ENCODE measurements at regions not wholly inside any gene's neighbourhood (a gene's known extent, or its start where the extent isn't known, plus 50 kb on each side); places are given as distances from the start of the nearest gene placed in this dataset.

DNA sequence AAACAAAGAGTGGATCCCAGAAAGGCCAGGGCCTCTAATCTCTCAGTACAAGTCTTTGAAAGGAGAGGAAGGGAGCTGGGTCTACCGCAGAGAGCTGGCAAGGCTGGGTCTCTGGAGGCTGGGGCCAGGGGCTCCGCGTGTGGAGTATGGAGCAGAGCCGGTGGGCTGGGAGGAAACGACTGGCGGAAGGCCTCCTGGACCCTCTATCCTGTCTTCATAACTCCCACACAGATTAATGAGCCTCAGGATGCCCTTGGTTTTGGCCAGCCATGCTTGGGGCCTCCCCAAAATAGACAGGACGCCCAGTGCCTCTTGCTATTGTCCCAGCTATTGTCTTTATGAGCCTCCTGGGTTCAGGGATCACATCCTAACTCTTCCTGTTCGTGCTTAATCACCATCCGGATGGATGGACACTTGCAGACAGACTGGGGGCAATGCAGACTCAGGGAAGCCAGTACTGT lies 306.4 kb downstream of the DHX35 start:
- ATAC-seq = no peak
- no peak for DNase-seq (ENCODE audit: low spot score)
- intact Hi-C loops (cut with DNase I) = loop anchor here (10.0 kb wide), 2 partner anchors 606 to 1416 kb away; partner anchors contain the start of gene MAFB

DNA sequence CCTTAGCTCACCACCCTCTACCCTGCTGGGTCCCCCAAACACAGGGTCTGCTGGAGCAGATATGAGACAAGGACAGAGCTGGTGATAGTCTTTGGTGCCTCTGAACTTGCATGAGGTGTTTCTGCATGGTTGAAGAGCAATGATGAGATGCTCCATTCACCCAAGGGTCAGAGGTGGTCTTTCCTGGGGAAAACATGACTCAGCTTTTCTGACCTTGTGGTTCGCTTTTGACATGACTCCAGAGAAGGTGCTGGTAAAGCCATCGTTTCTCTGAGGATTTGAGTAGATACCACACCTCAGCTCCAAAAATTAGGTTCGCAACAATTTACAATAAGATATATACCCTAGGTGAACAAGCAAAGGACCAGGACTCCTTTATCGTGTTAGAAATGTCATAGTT lies 304.8 kb downstream of the DHX35 start:
- no peak for ATAC-seq
- no peak for DNase-seq (ENCODE audit: low spot score)
- intact Hi-C loops (cut with DNase I) = loop anchor here (10.0 kb wide), 2 partner anchors 608 to 1418 kb away; partner anchors contain the start of gene MAFB

DNA sequence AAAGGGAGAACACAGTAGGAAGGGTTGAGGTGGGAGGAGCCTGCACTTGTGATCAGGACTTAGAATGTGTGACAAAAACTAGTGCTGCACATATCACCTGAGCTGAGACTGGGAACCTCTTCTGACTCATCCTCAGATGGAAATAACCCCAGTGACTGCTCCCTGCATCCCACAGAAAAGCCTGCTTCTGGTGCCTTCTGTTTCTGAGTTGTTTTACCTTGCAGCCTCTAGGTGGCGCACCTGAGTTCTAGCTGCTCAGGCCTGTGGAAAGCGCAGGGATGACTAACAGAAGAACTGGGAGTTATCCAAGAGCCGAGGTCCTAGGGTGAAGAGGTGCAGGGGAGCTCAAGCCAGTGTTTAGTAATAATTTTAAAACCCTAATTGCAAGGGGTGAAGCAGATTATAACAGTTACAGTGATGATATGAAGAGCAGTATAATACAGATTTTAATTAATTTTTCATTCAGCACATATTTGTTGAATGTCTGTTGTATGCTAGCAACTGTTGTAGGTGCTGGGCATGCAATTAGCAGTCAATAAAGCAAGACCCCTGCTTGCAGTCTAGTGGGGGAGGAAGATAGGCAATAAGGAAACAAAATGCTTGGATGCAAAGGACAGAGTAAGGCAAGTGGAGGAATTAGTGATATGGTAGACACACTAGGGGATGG lies 302.5 kb downstream of the DHX35 start:
- intact Hi-C loops (cut with DNase I) = loop anchor here (10.0 kb wide), 2 partner anchors 610 to 1420 kb away; partner anchors contain the start of gene MAFB
- peak; percentile 75 for DNase-seq (ENCODE audit: low spot score)
- peak; percentile 75 for ATAC-seq

DNA sequence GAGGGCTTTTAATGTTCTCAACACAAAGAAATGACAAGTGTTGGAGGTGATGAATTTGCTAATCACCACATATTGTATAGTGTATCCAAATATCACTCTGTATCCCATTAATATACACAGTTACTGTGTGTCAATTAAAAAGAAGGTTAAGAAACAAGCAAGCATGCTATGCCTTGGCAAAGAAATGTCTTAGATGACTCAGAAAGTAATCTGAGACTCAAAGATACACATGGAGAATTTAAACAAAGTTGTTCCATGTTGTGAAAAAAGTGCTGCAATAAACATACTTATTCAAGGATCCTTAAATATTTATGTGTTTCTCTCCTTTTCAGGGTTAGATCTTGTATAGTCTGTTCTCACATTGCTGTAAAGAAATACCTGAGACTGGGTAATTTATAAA lies 300.9 kb downstream of the DHX35 start:
- ATAC-seq = no peak
- no peak for DNase-seq (ENCODE audit: low spot score)
- intact Hi-C loops (cut with DNase I) = loop anchor here (10.0 kb wide), 2 partner anchors 612 to 1422 kb away; partner anchors contain the start of gene MAFB

DNA sequence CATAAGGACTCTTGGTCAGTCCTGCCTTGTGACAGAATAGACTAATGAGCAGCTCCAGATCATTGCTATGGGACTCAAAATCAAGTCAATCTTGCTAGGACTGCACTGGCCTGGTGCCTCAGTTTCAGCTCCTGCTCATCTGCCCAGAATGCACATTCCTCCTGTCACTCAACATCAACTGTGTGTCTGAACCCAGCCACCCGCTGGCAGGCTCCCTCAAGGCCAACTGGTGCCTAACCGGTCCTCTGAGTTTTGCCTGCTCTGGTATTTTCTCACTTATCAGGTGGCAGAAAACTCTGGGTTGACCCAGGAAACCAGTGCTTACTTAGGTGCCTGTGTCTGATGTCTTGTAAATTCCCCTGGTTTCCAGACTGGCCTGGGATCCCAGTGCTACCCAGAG lies 297.7 kb downstream of the DHX35 start:
- intact Hi-C loops (cut with DNase I) = loop anchor here (10.0 kb wide), 2 partner anchors 615 to 1425 kb away; partner anchors contain the start of gene MAFB
- DNase-seq (ENCODE audit: low spot score) (no peak), ATAC-seq (no peak)

DNA sequence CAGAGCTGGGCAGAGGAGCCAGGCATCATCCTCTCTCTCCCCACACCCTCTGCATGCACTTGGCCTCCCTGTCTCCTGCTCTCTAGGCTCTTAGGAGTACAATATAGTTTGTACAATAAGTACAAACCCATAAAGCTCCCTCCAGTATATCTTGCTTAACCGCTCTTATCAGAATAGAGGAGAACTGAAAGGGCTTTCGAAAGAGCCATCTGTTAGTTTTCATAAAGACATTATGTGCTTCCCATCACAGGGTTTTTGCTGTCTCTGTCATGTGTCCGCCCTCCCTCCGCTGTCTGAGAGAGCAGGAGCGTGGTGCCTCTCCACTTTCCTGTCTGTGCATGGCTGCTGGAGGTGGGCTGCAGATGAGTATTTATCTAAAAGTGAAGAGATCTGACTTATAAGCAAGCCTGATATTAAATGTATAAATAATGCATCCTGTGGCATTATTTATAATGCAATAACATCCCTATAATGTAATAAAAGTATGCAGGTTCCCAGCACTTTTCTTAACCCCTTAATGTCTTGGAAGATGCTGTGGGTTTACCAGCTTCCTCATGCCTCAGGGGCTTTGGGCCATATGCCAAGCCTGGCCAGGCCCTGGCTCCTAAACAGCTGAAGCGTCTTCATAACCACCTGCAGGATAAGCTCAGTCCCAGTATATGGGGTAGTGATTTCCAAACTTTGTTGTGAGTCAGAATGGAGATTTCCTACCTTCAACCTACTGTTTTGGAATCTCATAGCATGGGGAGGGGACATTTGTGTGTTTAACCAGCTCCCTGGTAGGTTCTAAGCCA lies 297.1 kb downstream of the DHX35 start:
- no peak for DNase-seq (ENCODE audit: low spot score)
- intact Hi-C loops (cut with DNase I) = no loop called here
- ATAC-seq = no peak

DNA sequence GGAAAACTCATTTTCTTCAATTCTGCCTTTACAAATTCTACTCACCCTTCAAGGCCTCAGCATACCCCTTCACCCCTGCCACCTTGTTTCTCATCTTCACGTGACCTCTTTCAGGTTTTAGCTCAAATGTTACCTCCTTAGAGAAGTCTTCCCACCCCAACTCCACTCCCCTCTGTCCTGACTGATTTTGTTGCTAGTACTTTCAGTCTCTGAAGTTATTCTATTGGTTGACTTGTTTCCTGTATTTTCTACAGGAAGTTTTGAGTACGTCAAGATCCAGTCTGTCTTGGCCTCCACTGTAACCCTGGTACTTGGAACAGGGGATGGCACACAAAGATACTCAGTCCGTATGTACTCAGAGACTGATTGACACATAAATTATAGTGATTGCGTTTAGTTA lies 296.1 kb downstream of the DHX35 start:
- intact Hi-C loops (cut with DNase I) = no loop called here

DNA sequence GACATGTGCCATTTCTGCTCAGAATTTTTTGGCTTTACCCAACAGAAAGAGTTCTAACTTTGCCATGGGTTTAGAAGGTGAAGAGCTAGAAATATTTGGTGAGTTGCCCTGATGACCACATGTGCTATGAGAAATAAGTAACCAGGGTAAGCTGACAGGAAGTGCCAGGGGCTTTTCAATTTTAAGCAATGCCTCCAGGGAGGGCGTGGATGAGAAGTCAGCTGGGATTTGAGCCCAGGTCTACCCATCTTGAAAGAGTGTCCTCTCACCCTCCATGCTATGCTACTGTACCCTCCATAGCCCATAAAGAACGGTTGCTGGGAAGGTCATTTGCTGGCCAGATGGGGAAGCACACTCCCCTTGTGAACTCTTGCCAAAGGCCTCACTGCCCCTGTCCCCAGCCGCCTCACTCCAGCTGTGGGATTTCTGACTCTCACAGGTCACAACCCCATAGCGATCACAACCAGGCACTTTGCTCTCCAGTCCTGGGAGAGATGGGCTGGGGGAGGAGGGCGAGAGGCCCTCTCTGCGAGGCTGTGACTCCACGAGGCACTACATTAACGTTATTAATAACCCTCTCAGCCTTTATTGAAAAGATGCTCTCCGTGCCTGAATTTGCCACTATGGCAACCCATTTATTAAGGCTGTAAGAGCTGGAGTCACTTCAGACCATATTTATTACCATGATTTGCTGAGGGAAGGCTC lies 291.1 kb downstream of the DHX35 start:
- ATAC-seq (no peak), DNase-seq (ENCODE audit: low spot score) (no peak)
- intact Hi-C loops (cut with DNase I) = no loop called here

More for the DNA sequence above, 296.1 kb downstream of the DHX35 start:
- DNase-seq (ENCODE audit: low spot score) (no peak), ATAC-seq (no peak)

DNA sequence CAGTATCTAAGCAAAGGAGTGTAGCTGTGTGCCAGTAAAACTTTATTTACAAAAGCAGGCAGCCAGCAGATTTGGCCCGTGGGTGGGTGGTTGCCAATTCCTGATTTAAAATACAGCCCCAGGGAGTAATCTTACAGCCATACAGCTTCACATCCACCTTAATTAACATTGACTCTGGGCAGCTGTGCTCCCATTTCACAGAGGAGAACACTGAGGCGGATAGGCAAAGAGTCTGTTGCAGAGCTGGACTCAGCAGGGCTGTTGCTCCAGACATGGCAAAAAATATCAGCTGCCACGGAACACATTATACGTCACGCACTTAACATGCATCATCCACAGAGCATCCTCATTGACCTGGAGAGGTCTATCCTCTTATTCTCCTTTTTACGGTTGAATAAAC lies 289.9 kb downstream of the DHX35 start:
- ATAC-seq (no peak), DNase-seq (ENCODE audit: low spot score) (no peak)
- intact Hi-C loops (cut with DNase I) = no loop called here

DNA sequence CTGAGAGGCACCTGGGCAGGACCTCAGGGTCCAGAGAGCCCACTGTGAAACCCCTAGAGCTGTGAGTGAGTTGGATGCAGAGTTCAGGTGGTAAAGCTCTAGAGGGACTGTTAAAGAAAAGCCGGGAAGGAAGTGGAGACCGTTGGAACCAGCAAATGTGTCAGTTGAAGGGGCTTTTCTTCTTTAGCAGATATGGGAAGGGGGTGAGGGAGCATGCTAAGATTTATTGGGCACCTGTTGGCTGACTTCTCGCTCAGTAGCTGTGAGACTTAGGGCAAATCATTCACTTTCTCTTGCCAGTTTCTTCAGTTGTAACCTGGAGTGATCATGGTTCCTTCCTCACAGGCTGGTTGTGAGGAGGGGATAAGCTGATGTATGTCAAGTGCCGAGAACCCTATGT lies 287.7 kb downstream of the DHX35 start:
- intact Hi-C loops (cut with DNase I) = no loop called here
- no peak for ATAC-seq

DNA sequence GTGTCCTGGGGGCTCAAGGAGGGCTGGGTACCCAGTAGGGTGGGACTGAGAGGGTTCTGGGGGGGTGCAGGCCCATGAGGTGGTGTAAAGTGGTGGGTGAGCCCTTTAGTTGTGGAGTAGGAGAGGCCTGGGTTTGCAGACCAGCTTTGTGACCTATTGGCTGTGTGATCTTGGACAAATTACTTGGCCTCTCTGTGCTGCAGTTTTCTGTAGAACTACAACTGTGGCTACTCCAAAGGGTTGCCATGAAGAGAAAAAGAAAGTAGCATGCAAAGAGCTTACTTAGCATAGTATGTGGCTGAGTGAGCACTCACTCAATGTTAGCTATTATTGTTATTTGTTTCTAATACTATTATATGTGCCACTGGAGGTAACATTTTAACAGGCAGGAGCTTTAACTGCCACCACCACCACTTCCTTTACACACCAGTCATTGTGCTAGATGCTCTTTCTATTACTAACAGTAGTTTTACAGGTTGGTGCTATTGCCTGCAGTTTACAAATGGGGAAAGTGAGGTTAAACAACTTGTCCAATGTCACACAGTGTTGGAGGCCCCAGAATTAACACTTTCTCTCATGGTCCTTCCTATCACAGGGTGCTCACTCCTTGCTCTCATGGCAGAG lies 286.8 kb downstream of the DHX35 start:
- DNase-seq (ENCODE audit: low spot score) = no peak
- intact Hi-C loops (cut with DNase I) = no loop called here
- ATAC-seq = no peak

More for the DNA sequence above, 287.7 kb downstream of the DHX35 start:
- no peak for DNase-seq (ENCODE audit: low spot score)

DNA sequence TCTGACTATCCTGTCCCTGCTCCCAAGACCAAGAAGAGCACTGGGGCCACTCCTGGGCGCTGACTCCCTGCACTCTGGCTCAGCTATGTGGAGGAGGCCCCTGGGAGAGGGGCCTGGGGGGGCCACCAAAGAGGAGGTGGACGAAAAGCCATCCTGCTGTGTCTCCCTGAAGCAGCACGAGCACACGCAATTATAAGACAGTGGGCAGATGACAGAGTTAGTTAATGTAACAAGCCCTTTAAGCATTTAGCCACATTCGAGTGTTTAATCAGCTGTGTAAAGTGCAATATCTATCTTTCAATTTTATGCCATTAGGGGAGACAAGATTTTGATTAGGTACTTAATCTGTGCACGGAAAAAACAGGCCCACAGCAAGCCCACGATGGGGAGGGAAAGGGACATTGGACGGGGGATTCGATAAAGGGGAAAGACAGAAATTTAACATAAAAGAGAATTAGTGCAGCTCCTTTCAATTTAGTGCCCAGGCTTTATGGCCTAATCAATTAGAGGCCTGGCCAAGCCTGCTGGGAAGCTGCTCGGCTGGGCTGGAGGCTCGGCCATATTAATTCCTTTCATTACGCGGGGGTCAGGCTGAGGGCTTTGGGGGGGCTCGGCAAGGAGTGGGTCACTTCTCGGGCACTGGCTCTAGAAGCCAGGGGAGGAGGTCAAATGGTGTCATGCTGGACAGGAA lies 286.2 kb downstream of the DHX35 start:
- ATAC-seq (no peak), DNase-seq (ENCODE audit: low spot score) (no peak)
- intact Hi-C loops (cut with DNase I) = no loop called here

DNA sequence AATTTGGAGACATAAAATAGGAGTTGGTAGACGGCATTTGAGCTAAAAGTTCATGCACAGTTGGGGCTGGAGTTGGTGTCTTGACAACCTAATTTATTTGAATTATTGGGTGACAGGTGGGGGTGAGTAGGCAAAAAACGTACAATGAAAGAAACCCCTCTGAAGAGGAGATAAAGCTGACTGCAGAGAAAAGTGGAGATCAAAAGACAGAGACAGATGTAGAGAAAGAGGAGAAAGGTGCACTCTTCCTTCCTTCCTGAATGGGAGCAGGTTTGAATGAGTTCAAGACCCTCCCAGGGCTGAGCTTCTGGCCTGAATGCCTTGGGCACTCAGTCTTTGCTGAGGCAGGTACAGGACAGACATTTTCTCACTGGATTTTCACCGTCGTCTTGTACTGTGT lies 284.3 kb downstream of the DHX35 start:
- ATAC-seq = no peak
- intact Hi-C loops (cut with DNase I) = no loop called here
- no peak for DNase-seq (ENCODE audit: low spot score)

DNA sequence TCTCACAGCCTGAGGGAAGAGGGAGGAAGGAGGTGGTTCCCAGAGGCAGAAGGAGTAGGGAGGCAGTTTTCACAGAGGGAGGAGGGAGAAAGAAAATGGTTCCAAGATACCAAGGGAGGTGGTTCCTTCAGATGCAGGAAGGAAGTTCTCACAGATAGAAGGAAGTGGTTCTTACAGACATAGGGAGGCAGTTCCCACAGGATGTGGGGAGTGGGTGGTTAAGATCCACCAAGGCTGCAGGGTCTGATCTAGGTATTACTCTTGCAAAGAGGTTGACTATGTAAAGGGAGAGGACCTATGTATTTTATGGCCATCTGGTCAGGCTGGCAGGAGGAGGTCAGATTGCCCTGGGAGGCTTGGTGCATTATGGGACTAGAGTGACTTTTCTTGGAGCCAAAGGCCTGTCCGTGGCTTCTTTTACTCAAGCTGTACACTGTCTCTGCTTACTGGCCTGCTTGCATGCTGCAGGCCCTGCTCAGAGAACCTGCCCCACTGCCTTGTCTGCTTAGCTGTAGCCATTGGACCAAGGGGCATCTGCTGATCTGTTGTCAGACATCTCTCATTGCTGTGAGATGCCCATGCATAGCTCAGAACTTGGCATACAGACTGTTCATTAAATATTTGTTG lies 283.7 kb downstream of the DHX35 start:
- intact Hi-C loops (cut with DNase I) = no loop called here
- DNase-seq (ENCODE audit: low spot score) = no peak
- no peak for ATAC-seq

DNA sequence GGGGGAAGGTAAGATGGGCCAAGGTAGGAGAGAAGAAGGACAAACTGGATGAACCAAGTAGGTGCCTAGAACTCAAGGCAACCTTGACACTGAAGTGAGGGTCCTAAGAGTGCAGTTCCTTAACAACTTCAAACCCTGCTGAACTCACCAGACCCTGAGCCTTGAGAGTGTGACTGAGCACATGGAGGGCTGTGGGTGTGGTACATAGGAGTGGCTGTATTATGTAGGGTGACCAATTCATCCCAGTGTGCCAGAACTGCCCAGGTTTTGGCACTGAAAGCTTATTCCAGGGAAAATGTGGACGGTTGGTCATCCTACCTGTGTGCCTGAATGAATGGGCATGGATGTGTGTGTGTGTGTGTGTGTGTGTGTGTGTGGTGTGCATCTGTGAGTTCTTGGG lies 281.8 kb downstream of the DHX35 start:
- no peak for ATAC-seq
- intact Hi-C loops (cut with DNase I) = loop anchor here (1.0 kb wide), 1 partner anchor 25 kb away; no protein-coding TSS in a partner anchor
- no peak for DNase-seq (ENCODE audit: low spot score)

DNA sequence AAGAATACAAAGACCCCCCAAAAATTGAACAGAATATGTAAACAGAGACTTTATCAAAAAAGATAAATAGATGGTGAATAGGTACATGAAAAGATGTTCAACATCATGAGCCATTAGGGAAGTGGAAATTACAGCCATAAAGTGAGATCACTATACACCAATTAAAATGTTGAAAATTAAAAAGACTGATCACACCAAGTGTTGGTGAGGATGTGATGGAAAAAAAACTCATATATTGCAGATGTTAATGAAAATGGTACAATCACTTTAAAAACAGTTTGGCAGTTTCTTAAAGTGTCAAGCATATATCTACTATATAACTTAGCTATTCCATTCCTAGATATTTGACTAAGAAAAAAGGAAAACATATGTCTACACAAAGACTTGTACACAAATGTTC lies 280.5 kb downstream of the DHX35 start:
- intact Hi-C loops (cut with DNase I) = loop anchor here (1.0 kb wide), 1 partner anchor 23 kb away; no protein-coding TSS in a partner anchor
- ATAC-seq = no peak
- no peak for DNase-seq (ENCODE audit: low spot score)

DNA sequence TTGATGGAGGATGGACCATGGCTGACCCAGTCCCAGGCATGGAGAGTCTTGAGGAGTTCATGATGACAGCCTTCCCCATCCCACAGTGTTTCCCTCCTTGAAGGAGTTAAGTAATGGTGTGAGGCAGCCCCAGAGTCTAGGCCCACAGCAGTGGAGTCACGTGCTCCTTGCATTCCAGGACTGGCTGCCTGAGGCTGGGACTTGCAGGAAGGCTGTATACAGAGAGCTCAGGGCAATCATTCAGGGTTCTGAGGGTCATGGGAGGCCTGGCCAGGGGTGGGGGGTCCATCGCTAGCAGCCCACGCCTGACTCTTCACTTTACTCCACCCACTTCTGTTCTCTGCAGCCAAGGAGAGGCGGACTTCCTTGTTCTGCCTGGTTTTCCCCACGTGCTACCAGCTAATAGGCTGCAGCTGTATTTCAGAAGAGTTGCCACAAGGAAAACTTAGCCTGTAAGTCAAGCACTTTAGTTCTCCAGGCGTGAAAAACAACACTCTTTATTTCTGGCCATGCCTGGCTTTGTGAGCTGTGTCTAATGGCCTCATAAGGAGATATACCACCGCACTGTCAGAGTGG lies 272.5 kb downstream of the DHX35 start:
- intact Hi-C loops (cut with DNase I) = no loop called here
- DNase-seq (ENCODE audit: low spot score) (no peak), ATAC-seq (no peak)

DNA sequence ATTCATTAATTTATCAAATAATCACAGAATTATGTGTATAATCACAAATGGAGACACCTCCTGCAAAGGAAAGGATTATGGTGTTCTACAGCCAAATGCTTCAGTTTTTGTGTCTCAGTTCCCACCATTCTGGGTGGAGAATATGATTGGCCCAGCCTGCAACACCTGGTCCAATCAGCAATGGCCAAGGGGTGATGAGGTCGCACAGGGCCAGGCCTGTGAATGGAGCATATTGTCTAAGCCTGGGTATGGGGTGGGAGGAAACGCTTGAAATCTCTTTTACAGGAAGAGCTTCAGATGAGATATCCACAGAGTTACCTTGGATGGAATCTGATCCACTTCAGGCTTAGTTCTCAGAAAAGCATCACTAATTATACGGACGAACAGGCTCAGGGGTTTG lies 271.6 kb downstream of the DHX35 start:
- ATAC-seq = no peak
- DNase-seq (ENCODE audit: low spot score) = no peak
- intact Hi-C loops (cut with DNase I) = no loop called here

All from sciatic nerve (tissue), 2 donors.